HEK293 (cell line): ENCODE measurements at regions not wholly inside any gene's neighbourhood (a gene's known extent, or its start where the extent isn't known, plus 50 kb on each side); places are given as distances from the start of the nearest gene placed in this dataset.
"Not testable (repeated sequence)": the region's sequence is repeated elsewhere in the genome, so short reads cannot be mapped to it uniquely, and the experiment has no call there.

Experiments
- WT1 ChIP-seq: fragments of 450-650 bp; formaldehyde crosslinking; IDR thresholded peaks from 2 replicates; pipeline ENCODE4 v1.5.1; 2016; ENCODE audit warnings: missing biosample characterization, missing genetic modification characterization
- YY1 ChIP-seq: fragments of 450-650 bp; formaldehyde crosslinking; IDR thresholded peaks from 2 replicates; pipeline ENCODE4 v1.5.1; 2018; ENCODE audit warnings: missing biosample characterization, missing genetic modification characterization
- ZNF600 ChIP-seq: fragments of 450-650 bp; formaldehyde crosslinking; IDR thresholded peaks from 2 replicates; pipeline ENCODE4 v1.5.1; 2016; ENCODE audit warnings: missing biosample characterization, missing genetic modification characterization

GRCh38 chr1:120941836-120942217, 52.3 kb downstream of the PPIAL4A start:
- TF ChIP-seq WT1; ZNF600 (tag by site-specific recombination); YY1 (tag by site-specific recombination): not testable (repeated sequence)
